Panc1 (cell line): ENCODE measurements at regions not wholly inside any gene's neighbourhood (a gene's known extent, or its start where the extent isn't known, plus 50 kb on each side); places are given as distances from the start of the nearest gene placed in this dataset.
A peak's percentile ranks its signal among the peaks of the same experiment; 100 is the strongest.

Source experiments
- ATAC-seq: fragments of 200-7000 bp; cut with Tn5 transposase; 2 replicates; pipeline ENCODE4 v1.9.1; 2020; ENCODE audit warnings: mild to moderate bottlenecking, moderate library complexity
- BruUV-seq: library from RNA; stranded (reverse); fragments of 400-500 nt; replicated peaks from 2 replicates; lab custom pipeline; 2021; lab: Mats Ljungman, UMichigan
- CTCF ChIA-PET: fragments of 300-600 bp; sonication (Branson Sonifier 250); formaldehyde crosslinking; loops from one replicate; lab custom pipeline; 2022; ENCODE audit warnings: antibody characterized with exemption; lab: Charles Lee
- POLR2A ChIA-PET: fragments of 300-600 bp; sonication (Branson Sonifier 250); formaldehyde crosslinking; loops from one replicate; lab custom pipeline; 2022; ENCODE audit warnings: antibody characterized with exemption; lab: Charles Lee
- DNase-seq: peaks from one replicate; pipeline ENCODE4 v3.0.0-alpha.2; 2010; ENCODE audit warnings: low read depth, low spot score
- H3K27ac ChIP-seq: 2 replicates; pipeline ENCODE4 v1.5.1; 2011; ENCODE audit warnings: mild to moderate bottlenecking, low read length, inconsistent platforms
- H3K27me3 ChIP-seq: fragments of 200-500 bp; sonication (Bioruptor generic); 2 replicates; pipeline ENCODE4 v1.6.0; 2014; ENCODE audit warnings: low read length, inconsistent platforms; ENCODE audit not compliant: control insufficient read depth, insufficient read depth
- H3K36me3 ChIP-seq: fragments of 200-500 bp; sonication (Bioruptor generic); 2 replicates; pipeline ENCODE4 v1.5.1; 2014; ENCODE audit warnings: inconsistent platforms, mild to moderate bottlenecking, low read length, moderate library complexity; ENCODE audit not compliant: control insufficient read depth, insufficient read depth
- H3K4me1 ChIP-seq: 2 replicates; pipeline ENCODE4 v1.5.1; 2011; ENCODE audit warnings: inconsistent platforms, mild to moderate bottlenecking, low read length, moderate library complexity; ENCODE audit not compliant: control insufficient read depth, insufficient read depth
- H3K4me3 ChIP-seq, 2 experiments: 2 replicates each; pipeline ENCODE4 v1.5.1; 2011 to 2012; ENCODE audit warnings: low read depth in 2 of 2, low read length in 2 of 2, mild to moderate bottlenecking in 2 of 2, inconsistent platforms in 1 of 2, moderate library complexity in 1 of 2
- H3K9me3 ChIP-seq: fragments of 200-500 bp; sonication (Bioruptor generic); 2 replicates; pipeline ENCODE4 v1.5.1; 2014; ENCODE audit warnings: low read depth, mild to moderate bottlenecking, inconsistent platforms, low read length, moderate library complexity; ENCODE audit not compliant: control insufficient read depth, insufficient read depth
- CTCF ChIP-seq: fragments of 450-650 bp; IDR thresholded peaks from 2 replicates; pipeline ENCODE4 v1.5.1; 2017; ENCODE audit warnings: mild to moderate bottlenecking
- POLR2AphosphoS5 ChIP-seq: IDR thresholded peaks from 2 replicates; pipeline ENCODE4 v1.6.1; 2012; ENCODE audit warnings: mild to moderate bottlenecking, low read depth, low read length, moderate library complexity
- REST ChIP-seq, 2 experiments: IDR thresholded peaks; 2 replicates each; pipeline ENCODE4 v1.6.1; 2011 to 2012; ENCODE audit warnings: low read depth in 2 of 2, control low read depth in 1 of 2, low read length in 1 of 2, mild to moderate bottlenecking in 1 of 2, moderate library complexity in 1 of 2; ENCODE audit not compliant: insufficient read depth in 1 of 2
- SIN3A ChIP-seq: IDR thresholded peaks from 2 replicates; pipeline ENCODE4 v1.6.1; 2012; ENCODE audit warnings: low read depth, mild to moderate bottlenecking, low read length, moderate library complexity, borderline replicate concordance; ENCODE audit not compliant: insufficient read depth
- TCF7L2 ChIP-seq: IDR thresholded peaks from 2 replicates; pipeline ENCODE4 v1.6.1; 2011; ENCODE audit warnings: mild to moderate bottlenecking, low read depth, low read length, inconsistent platforms
- in situ Hi-C: cut with HindIII; loops from 2 replicates; pipeline ENCODE4 v1.10.0; 2016; ENCODE audit warnings: low sequenced_read_pairs, low pct_unique_long_range_greater_than_20kb
- intact Hi-C: fragments of 100-400 bp; cut with micrococcal nuclease; formaldehyde crosslinking; loops from one replicate; pipeline ENCODE4 v1.10.0; 2022; ENCODE audit not compliant: unreplicated experiment

- ChIA-PET POLR2A (no interaction called here), CTCF (no interaction called here)
- peaks cover 13% of the 10 kb centered on the region for H3K27me3 ChIP-seq
- H3K9me3 ChIP-seq = no peaks in the 10 kb centered on the region
- in situ Hi-C loops (no loop called here), intact Hi-C loops (no loop called here)
- no peak overlapping the region for H3K27ac ChIP-seq
- no peak for ATAC-seq
- no peak for DNase-seq
- no TSS peak for BruUV-seq
- no peak overlapping the region for H3K4me3 ChIP-seq
- H3K4me1 ChIP-seq = no peaks in the 10 kb centered on the region
- no peaks in the 10 kb centered on the region for H3K36me3 ChIP-seq
- no peak for TF ChIP-seq REST (IDR thresholded peaks at IDR 0.05; ENCODE audit: insufficient read depth in 1 of 2, low read depth in 2 of 2, low read length in 1 of 2)
- no peak for TF ChIP-seq SIN3A
These were observed 103.0 kb upstream of the SFSWAP start for GRCh38 chr12:131607658-131608447.

- CTCF ChIA-PET = interaction anchor here (0.5 kb wide), 1 partner anchor 129 kb away, joined by 5 read pairs; no protein-coding TSS in a partner anchor
These were observed 101.9 kb upstream of the SFSWAP start for GRCh38 chr12:131608740-131609690.

More at GRCh38 chr12:131608740-131609690, 101.9 kb upstream of the SFSWAP start:
- BruUV-seq = no TSS peak
- in situ Hi-C loops = no loop called here
- peaks cover 13% of the 10 kb centered on the region for H3K27me3 ChIP-seq
- DNase-seq = no peak
- H3K4me3 ChIP-seq = no peak overlapping the region
- H3K36me3 ChIP-seq = no peaks in the 10 kb centered on the region
- H3K9me3 ChIP-seq = no peaks in the 10 kb centered on the region
- H3K27ac ChIP-seq = no peak overlapping the region
- intact Hi-C loops = no loop called here
- ATAC-seq = peak; percentile 91
- no peak for TF ChIP-seq SIN3A
- TF ChIP-seq TCF7L2 = no peak
- TF ChIP-seq POLR2AphosphoS5 = no peak
- peak; percentile 92 for TF ChIP-seq CTCF
- no peak for TF ChIP-seq REST (IDR thresholded peaks at IDR 0.05; ENCODE audit: insufficient read depth in 1 of 2, low read depth in 2 of 2, low read length in 1 of 2)
- POLR2A ChIA-PET = no interaction called here
- H3K4me1 ChIP-seq = no peaks in the 10 kb centered on the region
